22Rv1 (cell line): ENCODE measurements at regions not wholly inside any gene's neighbourhood (a gene's known extent, or its start where the extent isn't known, plus 50 kb on each side); places are given as distances from the start of the nearest gene placed in this dataset.

Source experiments
- CTCF ChIP-seq: fragments of 450-650 bp; IDR thresholded peaks from 2 replicates; pipeline ENCODE4 v1.5.1; 2017; ENCODE audit warnings: mild to moderate bottlenecking
- ZFX ChIP-seq: fragments of 450-650 bp; IDR thresholded peaks from 2 replicates; pipeline ENCODE4 v1.6.1; 2017; ENCODE audit warnings: antibody characterized with exemption, borderline replicate concordance

DNA sequence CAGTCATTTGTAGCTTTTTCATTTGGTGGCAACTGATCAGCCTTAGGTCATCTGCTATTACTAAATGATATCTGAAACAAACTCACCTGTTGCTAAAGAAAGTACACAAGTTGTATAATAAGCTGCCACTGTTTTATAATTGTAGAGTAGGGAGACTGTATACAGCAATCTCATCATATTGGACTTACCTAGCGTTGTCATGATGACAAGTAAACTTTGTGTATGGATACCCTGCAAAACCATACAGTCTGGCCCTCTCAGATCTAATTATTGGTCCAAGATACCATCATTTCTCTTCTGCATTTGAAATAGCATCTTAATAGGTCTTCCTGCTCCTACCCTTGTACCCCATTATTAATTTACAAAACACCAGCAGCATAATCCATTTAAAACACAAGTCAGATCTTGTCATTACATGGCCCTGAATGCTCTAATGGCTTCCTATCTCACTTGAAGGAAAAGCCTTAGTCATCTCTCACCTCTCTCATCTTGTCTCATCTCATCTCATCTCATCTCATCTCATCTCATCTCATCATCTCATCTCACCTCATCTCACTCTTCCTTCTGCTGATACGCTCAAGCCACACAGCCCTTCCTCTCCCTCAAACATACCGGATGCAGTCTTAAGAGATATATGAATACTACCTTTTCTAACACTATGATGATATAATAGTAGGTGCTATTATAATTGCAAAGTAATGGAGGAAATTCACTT is 540.6 kb downstream of the MDFIC start:
- no peak for TF ChIP-seq CTCF
- TF ChIP-seq ZFX: no peak
